ENCODE measurements at regions not wholly inside any gene's neighbourhood (a gene's known extent, or its start where the extent isn't known, plus 50 kb on each side); places are given as distances from the start of the nearest gene placed in this dataset.
A peak's percentile ranks its signal among the peaks of the same experiment; 100 is the strongest.

- no peak for ATAC-seq
These were observed 94.6 kb upstream of the DMRT1 start for GRCh38 chr9:746661-747434.

GRCh38 chr9:747567-747966, 93.9 kb upstream of the DMRT1 start:
- peaks cover 6 to 34% of the 10 kb centered on the region in 2 donors for H3K4me1 ChIP-seq
- no peak for ATAC-seq

More at GRCh38 chr9:746661-747434, 94.6 kb upstream of the DMRT1 start:
- H3K4me1 ChIP-seq, result peaks cover 4 to 27% of the 10 kb centered on the region in 2 donors
- H3K36me3 ChIP-seq, result peaks cover 0 to 34% of the 10 kb centered on the region in 2 donors
- TF ChIP-seq, protein P1, sequence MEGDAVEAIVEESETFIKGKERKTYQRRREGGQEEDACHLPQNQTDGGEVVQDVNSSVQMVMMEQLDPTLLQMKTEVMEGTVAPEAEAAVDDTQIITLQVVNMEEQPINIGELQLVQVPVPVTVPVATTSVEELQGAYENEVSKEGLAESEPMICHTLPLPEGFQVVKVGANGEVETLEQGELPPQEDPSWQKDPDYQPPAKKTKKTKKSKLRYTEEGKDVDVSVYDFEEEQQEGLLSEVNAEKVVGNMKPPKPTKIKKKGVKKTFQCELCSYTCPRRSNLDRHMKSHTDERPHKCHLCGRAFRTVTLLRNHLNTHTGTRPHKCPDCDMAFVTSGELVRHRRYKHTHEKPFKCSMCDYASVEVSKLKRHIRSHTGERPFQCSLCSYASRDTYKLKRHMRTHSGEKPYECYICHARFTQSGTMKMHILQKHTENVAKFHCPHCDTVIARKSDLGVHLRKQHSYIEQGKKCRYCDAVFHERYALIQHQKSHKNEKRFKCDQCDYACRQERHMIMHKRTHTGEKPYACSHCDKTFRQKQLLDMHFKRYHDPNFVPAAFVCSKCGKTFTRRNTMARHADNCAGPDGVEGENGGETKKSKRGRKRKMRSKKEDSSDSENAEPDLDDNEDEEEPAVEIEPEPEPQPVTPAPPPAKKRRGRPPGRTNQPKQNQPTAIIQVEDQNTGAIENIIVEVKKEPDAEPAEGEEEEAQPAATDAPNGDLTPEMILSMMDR (IDR thresholded peaks at IDR 0.05), result no peak
- no peaks in the 10 kb centered on the region for H3K27me3 ChIP-seq
- H3K4me3 ChIP-seq, result no peak overlapping the region
- intact Hi-C loops (cut with DNase I), result no loop called here
- no peak for DNase-seq
- H3K27ac ChIP-seq, result no peak overlapping the region
- no peaks in the 10 kb centered on the region for H3K9me3 ChIP-seq

GRCh38 chr9:748861-749497, 92.5 kb upstream of the DMRT1 start:
- TF ChIP-seq, protein P1 (IDR thresholded peaks at IDR 0.05), result no peak
- H3K4me3 ChIP-seq, result no peak overlapping the region
- intact Hi-C loops (cut with DNase I), result no loop called here
- no peaks in the 10 kb centered on the region for H3K9me3 ChIP-seq
- ATAC-seq (no peak), DNase-seq (no peak)
- no peaks in the 10 kb centered on the region for H3K27me3 ChIP-seq
- no peak overlapping the region for H3K27ac ChIP-seq
- peaks cover 0 to 15% of the 10 kb centered on the region in 2 donors for H3K36me3 ChIP-seq
- peaks cover 6 to 37% of the 10 kb centered on the region in 2 donors for H3K4me1 ChIP-seq

More at GRCh38 chr9:747567-747966, 93.9 kb upstream of the DMRT1 start:
- DNase-seq, result no peak
- Histone ChIP-seq H3K4me3 (no peak overlapping the region), H3K9me3 (no peaks in the 10 kb centered on the region), H3K27me3 (no peaks in the 10 kb centered on the region), H3K36me3 (peaks cover 0 to 27% of the 10 kb centered on the region in 2 donors), H3K27ac (no peak overlapping the region)
- TF ChIP-seq, protein P1 (IDR thresholded peaks at IDR 0.05), result no peak
- intact Hi-C loops (cut with DNase I), result no loop called here

GRCh38 chr9:749716-750115, 91.8 kb upstream of the DMRT1 start:
- Histone ChIP-seq H3K36me3 (peaks cover 0 to 9% of the 10 kb centered on the region in 2 donors), H3K27ac (no peak overlapping the region), H3K9me3 (no peaks in the 10 kb centered on the region), H3K4me1 (peaks cover 6 to 37% of the 10 kb centered on the region in 2 donors), H3K27me3 (no peaks in the 10 kb centered on the region), H3K4me3 (no peak overlapping the region)
- ATAC-seq (no peak), DNase-seq (no peak)
- intact Hi-C loops (cut with DNase I), result no loop called here
- TF ChIP-seq, protein P1 (IDR thresholded peaks at IDR 0.05), result no peak

DNA sequence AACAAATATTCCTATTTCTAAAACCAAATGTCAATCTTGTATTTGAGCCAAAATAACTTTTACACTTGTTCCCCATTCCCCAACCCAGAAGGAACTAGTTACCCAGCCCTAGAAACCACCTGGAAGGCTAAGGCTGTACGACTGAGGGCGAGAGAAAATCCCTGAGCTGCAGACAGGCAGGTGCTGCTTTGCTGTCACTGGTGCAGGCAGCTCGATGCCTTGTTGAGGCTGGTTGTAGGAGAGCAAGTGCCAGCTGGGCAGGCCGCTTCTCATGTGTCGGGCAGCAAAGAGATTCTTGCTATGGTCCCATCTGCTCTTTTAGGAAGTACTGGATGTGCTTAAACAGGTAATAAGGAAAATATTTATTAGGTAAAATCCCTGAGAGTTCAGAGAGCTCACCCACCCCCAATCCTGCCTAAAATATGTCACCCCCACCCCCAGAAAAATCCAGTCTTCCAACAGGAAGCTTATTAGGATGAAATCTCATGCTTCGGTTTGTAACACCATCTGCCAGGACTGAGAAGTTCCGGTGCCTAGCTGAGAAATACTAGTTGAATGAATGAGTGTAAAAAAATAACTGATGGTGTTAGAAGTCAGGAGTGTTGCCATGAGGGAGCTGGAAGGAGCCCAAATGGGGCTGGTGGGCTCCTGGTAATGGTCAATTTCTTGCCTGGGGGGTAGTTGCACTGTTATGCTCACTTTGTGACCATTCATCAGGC, 91.1 kb upstream of the DMRT1 start:
- intact Hi-C loops (cut with DNase I), result no loop called here
- TF ChIP-seq, protein P1 (IDR thresholded peaks at IDR 0.05), result no peak
- H3K4me3 ChIP-seq, result no peak overlapping the region
- H3K9me3 ChIP-seq, result no peaks in the 10 kb centered on the region
- H3K27ac ChIP-seq, result peak overlapping the region in 1 of 2 donors; percentile 21
- H3K4me1 ChIP-seq, result peaks cover 6 to 40% of the 10 kb centered on the region in 2 donors
- DNase-seq (no peak), ATAC-seq (peak; percentile 5)
- H3K27me3 ChIP-seq, result no peaks in the 10 kb centered on the region
- peaks cover 0 to 5% of the 10 kb centered on the region in 2 donors for H3K36me3 ChIP-seq

Data from left lung (tissue), 4 donors.